Body of pancreas (tissue), 4 donors: ENCODE measurements at regions not wholly inside any gene's neighbourhood (a gene's known extent, or its start where the extent isn't known, plus 50 kb on each side); places are given as distances from the start of the nearest gene placed in this dataset.

Experiments
- ATAC-seq: fragments of 150-250 bp; one replicate; pipeline ENCODE4 v1.9.1; 2016
- DNase-seq, 4 donors: peaks; one replicate each; pipeline ENCODE4 v3.0.0-alpha.2; 2019
- H3K27ac ChIP-seq, 4 donors: fragments of 200-600 bp; sonication (generic); 1 replicate in 3 of 4; 2 replicates in 1 of 4; pipeline versions ENCODE4 v1.5.1 to v1.6.1; 2016 to 2019; ENCODE audit warnings: mild to moderate bottlenecking in 1 of 4, mixed read lengths in 1 of 4, moderate library complexity in 1 of 4
- H3K27me3 ChIP-seq, 2 donors: fragments of 200-600 bp; sonication (generic); one replicate each; pipeline ENCODE4 v1.6.0; 2016; ENCODE audit warnings: mild to moderate bottlenecking in 1 of 2
- H3K36me3 ChIP-seq, 2 donors: fragments of 200-600 bp; sonication (generic); replicated peaks in 1 of 2; 2 replicates each; pipeline ENCODE4 v1.5.1; 2016; ENCODE audit warnings: low read depth in 2 of 2; ENCODE audit not compliant: insufficient read depth in 1 of 2
- H3K4me1 ChIP-seq: fragments of 200-600 bp; sonication (generic); one replicate; pipeline ENCODE4 v1.6.0; 2016
- H3K4me3 ChIP-seq, 2 donors: fragments of 200-600 bp; sonication (generic); 1 replicate in 1 of 2; 2 replicates in 1 of 2; pipeline ENCODE4 v1.5.1; 2016 to 2019
- H3K9me3 ChIP-seq, 3 donors: fragments of 200-600 bp; sonication (generic); 1 replicate in 2 of 3; 2 replicates in 1 of 3; pipeline ENCODE4 v1.5.1; 2016
- CTCF ChIP-seq, 7 experiments: fragments of 450-650 bp in 4 of 7; fragments of 200-600 bp in 3 of 7; sonication (generic) in 3 of 7; IDR thresholded peaks; one replicate each; pipeline ENCODE4 v1.5.1; 2016 to 2019; ENCODE audit warnings: antibody characterized with exemption in 7 of 7
- POLR2A ChIP-seq, 3 donors: fragments of 450-650 bp; IDR thresholded peaks; one replicate each; pipeline ENCODE4 v1.6.1; 2016; ENCODE audit warnings: antibody characterized with exemption in 3 of 3, mild to moderate bottlenecking in 2 of 3
- WGBS, 2 donors: methylation state at CpG; one replicate each; pipeline ENCODE4 v1.1.5; 2017; 5-methylcytosine and 5-hydroxymethylcytosine counted together
- intact Hi-C: fragments of 100-400 bp; cut with DNase I; formaldehyde crosslinking; loops from one replicate; pipeline ENCODE4 v1.15.1; 2023

GRCh38 chr1:194495434-194495833 lies 1309.0 kb upstream of the B3GALT2 start:
- 44% methylated on average over 1 of the region's 1 CpG for WGBS, 2 donors
- no peaks in the 10 kb centered on the region for H3K4me1 ChIP-seq
- DNase-seq (no peak), ATAC-seq (no peak)
- no peak overlapping the region for H3K4me3 ChIP-seq
- H3K27me3 ChIP-seq, result no peaks in the 10 kb centered on the region
- intact Hi-C loops, result no loop called here
- no peaks in the 10 kb centered on the region for H3K9me3 ChIP-seq
- TF ChIP-seq POLR2A (IDR thresholded peaks at IDR 0.05), result no peak
- no peak for TF ChIP-seq CTCF (IDR thresholded peaks at IDR 0.05)
- H3K36me3 ChIP-seq, result no peaks in the 10 kb centered on the region
- H3K27ac ChIP-seq, result no peak overlapping the region

- intact Hi-C loops, result no loop called here
- no peaks in the 10 kb centered on the region for H3K36me3 ChIP-seq
- DNase-seq, result no peak
- no peak for ATAC-seq
- H3K27ac ChIP-seq, result no peak overlapping the region
- WGBS, 2 donors, result 69 to 70% methylated on average over 4 of the region's 4 CpGs
- H3K4me1 ChIP-seq, result no peaks in the 10 kb centered on the region
- TF ChIP-seq POLR2A (IDR thresholded peaks at IDR 0.05) (no peak), CTCF (IDR thresholded peaks at IDR 0.05) (no peak)
- no peaks in the 10 kb centered on the region for H3K9me3 ChIP-seq
- no peaks in the 10 kb centered on the region for H3K27me3 ChIP-seq
- H3K4me3 ChIP-seq, result no peak overlapping the region
Measured at GRCh38 chr1:194487172-194487571, 1300.8 kb upstream of the B3GALT2 start.

DNA sequence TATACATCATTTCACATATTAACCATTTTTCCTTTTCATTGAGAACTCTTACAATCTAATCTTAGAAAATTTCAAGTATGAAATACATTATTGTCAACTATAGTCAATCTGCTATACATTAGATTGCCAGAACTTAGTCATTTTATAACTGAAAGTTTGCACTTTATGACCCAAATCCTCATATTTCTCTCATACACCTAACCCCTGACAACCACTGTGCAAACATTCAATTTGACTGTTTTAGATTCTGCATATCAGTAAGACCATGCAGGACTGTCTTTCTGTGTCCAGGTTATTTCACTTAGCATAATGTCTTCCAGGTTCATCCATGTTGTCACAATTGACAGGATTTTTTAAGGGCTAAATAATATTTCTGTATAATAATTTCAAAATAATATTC lies 1299.0 kb upstream of the B3GALT2 start:
- Histone ChIP-seq H3K36me3 (no peaks in the 10 kb centered on the region), H3K4me3 (no peak overlapping the region), H3K27me3 (no peaks in the 10 kb centered on the region), H3K4me1 (no peaks in the 10 kb centered on the region), H3K9me3 (no peaks in the 10 kb centered on the region), H3K27ac (no peak overlapping the region)
- ATAC-seq (no peak), DNase-seq (no peak)
- TF ChIP-seq CTCF (IDR thresholded peaks at IDR 0.05), result no peak
- no peak for TF ChIP-seq POLR2A (IDR thresholded peaks at IDR 0.05)
- intact Hi-C loops, result no loop called here

DNA sequence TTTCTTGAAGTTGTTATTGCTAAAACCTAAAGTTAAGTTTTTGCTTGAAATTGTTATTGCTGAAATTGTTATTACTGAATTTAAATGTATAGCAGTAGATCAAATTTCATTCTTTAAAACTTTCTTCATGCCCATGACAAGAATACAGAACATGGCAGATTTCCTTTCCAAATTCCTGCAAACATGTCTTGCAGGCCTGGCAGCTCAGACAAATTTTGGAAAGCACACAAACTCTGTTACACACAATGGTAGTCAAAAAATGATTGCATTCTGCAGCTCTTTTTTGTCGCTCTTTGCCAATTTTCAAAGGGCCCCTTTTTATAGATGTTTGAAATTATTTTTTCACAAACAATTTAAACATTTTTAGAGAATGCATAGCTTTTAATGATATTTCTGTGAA lies 1292.3 kb upstream of the B3GALT2 start:
- Histone ChIP-seq H3K9me3 (no peaks in the 10 kb centered on the region), H3K4me1 (no peaks in the 10 kb centered on the region), H3K36me3 (no peaks in the 10 kb centered on the region), H3K27me3 (no peaks in the 10 kb centered on the region), H3K27ac (no peak overlapping the region), H3K4me3 (no peak overlapping the region)
- no peak for DNase-seq
- TF ChIP-seq CTCF (IDR thresholded peaks at IDR 0.05), result no peak
- TF ChIP-seq POLR2A (IDR thresholded peaks at IDR 0.05), result no peak
- 88 to 93% methylated on average over 1 of the region's 1 CpG for WGBS, 2 donors
- no peak for ATAC-seq
- intact Hi-C loops, result no loop called here

- H3K4me3 ChIP-seq, result no peak overlapping the region
- ATAC-seq (no peak), DNase-seq (no peak)
- intact Hi-C loops, result no loop called here
- no peaks in the 10 kb centered on the region for H3K4me1 ChIP-seq
- no peaks in the 10 kb centered on the region for H3K9me3 ChIP-seq
- no peak for TF ChIP-seq CTCF (IDR thresholded peaks at IDR 0.05)
- TF ChIP-seq POLR2A (IDR thresholded peaks at IDR 0.05), result no peak
- H3K27me3 ChIP-seq, result no peaks in the 10 kb centered on the region
- no peaks in the 10 kb centered on the region for H3K36me3 ChIP-seq
- H3K27ac ChIP-seq, result no peak overlapping the region
Measured at GRCh38 chr1:194477908-194478307, 1291.5 kb upstream of the B3GALT2 start.
